Spinal cord (tissue), 9 donors: ENCODE measurements at regions not wholly inside any gene's neighbourhood (a gene's known extent, or its start where the extent isn't known, plus 50 kb on each side); places are given as distances from the start of the nearest gene placed in this dataset.

Experiments
- DNase-seq, 6 donors: peaks; one replicate each; pipeline versions ENCODE4 v3.0.0 to v3.0.0-alpha.2; 2013 to 2015; ENCODE audit warnings: low spot score in 6 of 6, low read depth in 4 of 6
- H3K27ac ChIP-seq: one replicate; pipeline ENCODE4 v1.5.1; 2013; ENCODE audit warnings: low read depth, low read length, control low read depth
- H3K27me3 ChIP-seq: one replicate; pipeline ENCODE4 v1.6.1; 2013; ENCODE audit warnings: low read length; ENCODE audit not compliant: control insufficient read depth, insufficient read depth
- H3K36me3 ChIP-seq: one replicate; pipeline ENCODE4 v1.6.1; 2013; ENCODE audit warnings: low read length; ENCODE audit not compliant: control insufficient read depth, insufficient read depth
- H3K4me1 ChIP-seq: one replicate; pipeline ENCODE4 v1.6.1; 2013; ENCODE audit warnings: low read length; ENCODE audit not compliant: control insufficient read depth, insufficient read depth
- H3K4me3 ChIP-seq: one replicate; pipeline ENCODE4 v1.5.1; 2013; ENCODE audit warnings: low read depth, low read length, control low read depth
- H3K9me3 ChIP-seq: one replicate; pipeline ENCODE4 v1.6.1; 2013; ENCODE audit warnings: low read length; ENCODE audit not compliant: control insufficient read depth, insufficient read depth
- WGBS: methylation state at CpG from one replicate; pipeline ENCODE4 v1.1.5; 2013; ENCODE audit warnings: missing lambda C conversion rate; ENCODE audit not compliant: insufficient coverage; 5-methylcytosine and 5-hydroxymethylcytosine counted together
- donor health status: healthy.

DNA sequence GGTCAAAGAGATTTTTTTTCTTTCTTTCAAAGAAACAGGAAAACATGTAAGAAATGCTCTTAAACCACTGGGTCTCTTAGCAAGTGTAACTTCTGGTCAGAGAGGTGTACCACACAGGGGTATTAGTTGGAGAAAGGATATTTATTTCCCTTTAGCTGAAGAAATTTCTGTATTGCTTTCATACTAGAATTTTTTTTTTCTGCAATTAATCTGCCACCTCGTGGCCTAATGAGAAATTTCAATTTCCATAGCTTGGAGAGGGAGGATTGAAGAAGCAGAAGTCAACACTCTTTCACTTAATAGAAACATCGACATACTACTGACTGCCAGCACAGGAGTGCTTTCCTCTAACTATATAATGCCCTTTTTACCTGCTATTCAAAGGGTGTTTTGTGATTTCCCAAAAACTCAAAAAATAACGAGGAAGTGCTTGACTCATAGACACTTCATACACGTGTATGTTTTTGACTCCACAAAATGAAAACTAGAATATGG, 177.6 kb upstream of the NAMPT start:
- no peak overlapping the region for H3K27ac ChIP-seq
- H3K4me1 ChIP-seq, result no peaks in the 10 kb centered on the region
- no peak overlapping the region for H3K4me3 ChIP-seq
- H3K9me3 ChIP-seq, result no peaks in the 10 kb centered on the region
- no CpG with 5 or more reads among the region's 4 CpGs for WGBS
- no peaks in the 10 kb centered on the region for H3K36me3 ChIP-seq
- no peaks in the 10 kb centered on the region for H3K27me3 ChIP-seq
- DNase-seq, result peak; percentile 15 to 77 (median 30)

DNA sequence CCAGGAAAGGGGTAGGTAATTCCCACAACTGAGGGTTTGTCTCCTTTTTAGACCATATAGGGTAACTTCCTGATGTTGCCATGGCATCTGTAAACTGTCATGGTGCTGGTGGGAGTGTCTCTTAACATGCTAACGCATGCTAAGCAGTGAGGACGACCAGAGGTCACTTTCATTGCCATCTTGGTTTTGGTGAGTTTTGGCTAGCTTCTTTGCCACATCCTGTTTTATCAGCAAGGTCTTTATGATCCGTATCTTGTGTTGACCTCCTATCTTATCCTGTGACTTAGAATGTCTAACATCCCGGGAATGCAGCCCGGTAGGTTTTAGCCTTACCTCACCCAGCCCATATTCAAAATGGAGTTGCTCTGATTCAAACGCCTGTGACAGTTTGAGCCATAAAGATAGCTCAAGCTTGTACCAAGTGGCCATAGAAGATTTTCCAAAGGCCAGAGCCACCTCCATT, 176.0 kb upstream of the NAMPT start:
- H3K4me1 ChIP-seq, result no peaks in the 10 kb centered on the region
- no peak for DNase-seq
- no peak overlapping the region for H3K27ac ChIP-seq
- H3K36me3 ChIP-seq, result no peaks in the 10 kb centered on the region
- peaks cover 2% of the 10 kb centered on the region for H3K9me3 ChIP-seq
- H3K4me3 ChIP-seq, result no peak overlapping the region
- H3K27me3 ChIP-seq, result no peaks in the 10 kb centered on the region
- WGBS, result 91% methylated on average over 6 of the region's 6 CpGs

GRCh38 chr7:106459397-106460072, 174.8 kb upstream of the NAMPT start:
- Histone ChIP-seq H3K4me1 (no peaks in the 10 kb centered on the region), H3K36me3 (no peaks in the 10 kb centered on the region), H3K4me3 (no peak overlapping the region), H3K9me3 (peaks cover 2% of the 10 kb centered on the region), H3K27ac (no peak overlapping the region), H3K27me3 (no peaks in the 10 kb centered on the region)
- DNase-seq, result no peak
- 94% methylated on average over 5 of the region's 7 CpGs for WGBS

- DNase-seq, result no peak
- Histone ChIP-seq H3K27ac (no peak overlapping the region), H3K4me1 (no peaks in the 10 kb centered on the region), H3K27me3 (no peaks in the 10 kb centered on the region), H3K4me3 (no peak overlapping the region), H3K9me3 (peaks cover 2% of the 10 kb centered on the region), H3K36me3 (no peaks in the 10 kb centered on the region)
- no CpG with 5 or more reads among the region's 4 CpGs for WGBS
These were observed 172.9 kb upstream of the NAMPT start for GRCh38 chr7:106457678-106458077.

DNA sequence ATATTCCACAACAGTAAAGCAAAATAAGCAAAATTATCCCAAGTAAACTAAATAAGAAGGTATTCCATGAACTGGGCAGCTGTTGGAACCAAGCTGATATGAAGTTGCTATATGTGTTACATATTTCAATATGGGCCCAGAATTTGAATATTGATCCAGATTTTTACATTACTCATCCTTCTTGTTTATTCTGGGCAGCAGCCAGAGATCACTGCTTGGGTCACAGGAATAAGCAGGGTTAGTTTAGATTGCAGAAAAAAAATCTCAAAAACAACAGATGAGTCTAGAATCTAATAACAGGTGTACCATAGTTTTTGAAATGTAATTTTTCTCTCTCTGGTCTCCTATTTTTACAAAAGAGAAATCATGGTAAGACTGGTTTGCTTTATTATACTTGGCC, 171.5 kb upstream of the NAMPT start:
- Histone ChIP-seq H3K27me3 (no peaks in the 10 kb centered on the region), H3K9me3 (peaks cover 2% of the 10 kb centered on the region), H3K4me1 (no peaks in the 10 kb centered on the region), H3K36me3 (no peaks in the 10 kb centered on the region), H3K27ac (no peak overlapping the region), H3K4me3 (no peak overlapping the region)
- no peak for DNase-seq

DNA sequence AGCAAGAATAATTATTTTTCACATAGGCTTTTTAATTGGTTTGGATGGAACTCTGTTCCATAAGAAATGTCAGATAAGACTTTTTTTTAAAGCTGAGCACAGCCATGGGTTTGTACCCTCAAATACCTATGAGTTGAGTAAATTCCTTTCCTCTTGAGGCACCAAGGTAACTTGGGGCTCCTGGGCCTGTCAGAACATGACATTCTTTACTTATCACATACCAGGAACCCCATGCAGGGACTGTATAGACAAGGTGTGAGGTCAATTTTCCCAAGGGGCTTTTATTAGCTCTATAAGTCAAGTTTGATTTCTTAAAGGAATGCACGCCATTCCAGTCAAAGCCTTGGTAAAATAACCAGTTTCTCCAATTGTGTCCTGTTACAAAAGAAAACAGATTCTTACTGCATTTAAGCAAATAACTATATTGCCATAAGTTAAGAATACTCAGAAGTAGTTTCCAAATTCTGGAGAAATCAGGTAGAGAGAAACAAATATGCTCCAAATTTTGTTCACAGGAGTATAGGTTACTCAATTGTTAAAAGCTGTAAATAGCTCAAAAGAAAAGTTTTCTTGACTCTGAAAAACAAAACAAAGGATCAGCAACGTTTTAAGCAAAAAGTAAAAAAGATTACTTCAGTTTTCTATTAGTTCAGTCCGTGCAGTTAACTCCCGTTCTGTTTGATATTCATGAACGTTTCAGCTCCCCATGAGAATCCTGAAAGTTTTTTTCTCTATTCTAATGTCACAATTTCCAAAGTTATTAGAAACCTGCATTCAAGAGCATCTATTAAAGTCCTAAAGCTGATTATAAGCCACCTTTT, 167.5 kb upstream of the NAMPT start:
- Histone ChIP-seq H3K36me3 (no peaks in the 10 kb centered on the region), H3K4me1 (no peaks in the 10 kb centered on the region), H3K9me3 (peaks cover 2% of the 10 kb centered on the region), H3K4me3 (no peak overlapping the region), H3K27me3 (no peaks in the 10 kb centered on the region), H3K27ac (no peak overlapping the region)
- 87% methylated on average over 5 of the region's 5 CpGs for WGBS
- no peak for DNase-seq

DNA sequence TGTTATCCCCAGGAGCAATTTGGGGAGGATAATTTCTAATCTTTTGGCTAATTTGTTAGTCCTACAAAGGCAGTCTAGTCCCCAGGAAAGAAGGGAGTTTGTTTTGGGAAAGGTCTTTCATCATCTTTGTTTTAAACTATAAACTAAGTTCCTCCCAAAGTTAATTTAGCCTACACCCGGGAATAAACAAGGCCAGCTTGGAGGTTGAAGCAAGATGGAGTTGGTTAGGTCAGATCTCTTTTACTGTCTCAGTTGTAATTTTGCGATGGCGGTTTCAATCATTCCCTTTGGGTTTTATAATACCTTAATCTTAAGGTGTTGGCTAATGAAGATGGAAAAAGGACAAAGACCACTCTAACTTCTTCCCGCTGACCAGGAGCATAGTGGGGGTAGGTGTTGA, 166.4 kb upstream of the NAMPT start:
- WGBS, result no CpG with 5 or more reads among the region's 4 CpGs

GRCh38 chr7:106450716-106451115, 165.9 kb upstream of the NAMPT start:
- Histone ChIP-seq H3K4me1 (no peaks in the 10 kb centered on the region), H3K36me3 (no peaks in the 10 kb centered on the region), H3K27me3 (no peaks in the 10 kb centered on the region), H3K9me3 (no peaks in the 10 kb centered on the region), H3K4me3 (no peak overlapping the region), H3K27ac (no peak overlapping the region)
- DNase-seq, result no peak
- 88% methylated on average over 3 of the region's 3 CpGs for WGBS

More for the DNA sequence above, 166.4 kb upstream of the NAMPT start:
- DNase-seq, result no peak
- Histone ChIP-seq H3K27ac (no peak overlapping the region), H3K9me3 (no peaks in the 10 kb centered on the region), H3K36me3 (no peaks in the 10 kb centered on the region), H3K27me3 (no peaks in the 10 kb centered on the region), H3K4me1 (no peaks in the 10 kb centered on the region), H3K4me3 (no peak overlapping the region)

- Histone ChIP-seq H3K9me3 (no peaks in the 10 kb centered on the region), H3K4me3 (no peak overlapping the region), H3K27ac (no peak overlapping the region), H3K27me3 (no peaks in the 10 kb centered on the region), H3K4me1 (no peaks in the 10 kb centered on the region), H3K36me3 (no peaks in the 10 kb centered on the region)
- no peak for DNase-seq
- 94% methylated on average over 2 of the region's 7 CpGs for WGBS
These were observed 164.4 kb upstream of the NAMPT start for GRCh38 chr7:106448992-106449859.
